ENCODE measurements at regions not wholly inside any gene's neighbourhood (a gene's known extent, or its start where the extent isn't known, plus 50 kb on each side); places are given as distances from the start of the nearest gene placed in this dataset.
"Not testable (repeated sequence)": the region's sequence is repeated elsewhere in the genome, so short reads cannot be mapped to it uniquely, and the experiment has no call there.

- H3K9me3 Mint-ChIP-seq; H3K27ac Mint-ChIP-seq; H3K4me3 Mint-ChIP-seq; H3K4me1 Mint-ChIP-seq (ENCODE audit: low read depth); H3K36me3 Mint-ChIP-seq (ENCODE audit: low read depth); intact Hi-C loops (cut with micrococcal nuclease); DNase-seq (ENCODE audit: low spot score): not testable (repeated sequence)
- peaks cover 46% of the 10 kb centered on the region for H3K27me3 Mint-ChIP-seq (ENCODE audit: insufficient read depth)
Measured at GRCh38 chr13:25002311-25002710, 93.6 kb upstream of the PABPC3 start.

GRCh38 chr13:25004489-25004888, 91.4 kb upstream of the PABPC3 start:
- H3K27me3 Mint-ChIP-seq (ENCODE audit: insufficient read depth), result peaks cover 56% of the 10 kb centered on the region
- DNase-seq (ENCODE audit: low spot score); H3K9me3 Mint-ChIP-seq; intact Hi-C loops (cut with micrococcal nuclease); H3K36me3 Mint-ChIP-seq (ENCODE audit: low read depth); H3K4me1 Mint-ChIP-seq (ENCODE audit: low read depth); H3K4me3 Mint-ChIP-seq; H3K27ac Mint-ChIP-seq: not testable (repeated sequence)

- H3K27me3 Mint-ChIP-seq (ENCODE audit: insufficient read depth), result peaks cover 58% of the 10 kb centered on the region
- H3K4me1 Mint-ChIP-seq (ENCODE audit: low read depth); H3K4me3 Mint-ChIP-seq; H3K27ac Mint-ChIP-seq; DNase-seq (ENCODE audit: low spot score); H3K9me3 Mint-ChIP-seq; H3K36me3 Mint-ChIP-seq (ENCODE audit: low read depth): not testable (repeated sequence)
- intact Hi-C loops (cut with micrococcal nuclease), result loop anchor here (1.0 kb wide), 2 partner anchors 32 to 109 kb away; no protein-coding TSS in a partner anchor
Measured at GRCh38 chr13:25005050-25005497, 90.9 kb upstream of the PABPC3 start.

GRCh38 chr13:25007389-25007788, 88.5 kb upstream of the PABPC3 start:
- H3K4me1 Mint-ChIP-seq (ENCODE audit: low read depth); H3K4me3 Mint-ChIP-seq; H3K9me3 Mint-ChIP-seq; H3K27ac Mint-ChIP-seq; H3K36me3 Mint-ChIP-seq (ENCODE audit: low read depth); DNase-seq (ENCODE audit: low spot score); intact Hi-C loops (cut with micrococcal nuclease): not testable (repeated sequence)
- peaks cover 52% of the 10 kb centered on the region for H3K27me3 Mint-ChIP-seq (ENCODE audit: insufficient read depth)

GRCh38 chr13:25014398-25014973, 81.5 kb upstream of the PABPC3 start:
- intact Hi-C loops (cut with micrococcal nuclease), result not testable (repeated sequence)

GRCh38 chr13:25017176-25017575, 78.8 kb upstream of the PABPC3 start:
- DNase-seq (ENCODE audit: low spot score); intact Hi-C loops (cut with micrococcal nuclease); H3K4me3 Mint-ChIP-seq; H3K9me3 Mint-ChIP-seq; H3K4me1 Mint-ChIP-seq (ENCODE audit: low read depth); H3K36me3 Mint-ChIP-seq (ENCODE audit: low read depth): not testable (repeated sequence)
- peak overlapping the region; percentile 58 for H3K27ac Mint-ChIP-seq
- peaks cover 34% of the 10 kb centered on the region for H3K27me3 Mint-ChIP-seq (ENCODE audit: insufficient read depth)

More at GRCh38 chr13:25014398-25014973, 81.5 kb upstream of the PABPC3 start:
- not testable (repeated sequence) for H3K4me1 Mint-ChIP-seq (ENCODE audit: low read depth); H3K4me3 Mint-ChIP-seq; H3K36me3 Mint-ChIP-seq (ENCODE audit: low read depth); DNase-seq (ENCODE audit: low spot score); H3K9me3 Mint-ChIP-seq; H3K27ac Mint-ChIP-seq
- peaks cover 24% of the 10 kb centered on the region for H3K27me3 Mint-ChIP-seq (ENCODE audit: insufficient read depth)

GRCh38 chr13:25017808-25018728, 77.9 kb upstream of the PABPC3 start:
- peak; percentile 56 for DNase-seq (ENCODE audit: low spot score)
- peak overlapping the region; percentile 58 for H3K27ac Mint-ChIP-seq
- peak overlapping the region; percentile 78 for H3K4me3 Mint-ChIP-seq
- intact Hi-C loops (cut with micrococcal nuclease); H3K36me3 Mint-ChIP-seq (ENCODE audit: low read depth); H3K9me3 Mint-ChIP-seq; H3K4me1 Mint-ChIP-seq (ENCODE audit: low read depth): not testable (repeated sequence)
- peaks cover 36% of the 10 kb centered on the region for H3K27me3 Mint-ChIP-seq (ENCODE audit: insufficient read depth)

- intact Hi-C loops (cut with micrococcal nuclease), result no loop called here
- no peaks in the 10 kb centered on the region for H3K9me3 Mint-ChIP-seq
- peaks cover 8% of the 10 kb centered on the region for H3K4me1 Mint-ChIP-seq (ENCODE audit: low read depth)
- H3K4me3 Mint-ChIP-seq, result peak overlapping the region; percentile 37
- DNase-seq (ENCODE audit: low spot score), result no peak
- no peak overlapping the region for H3K27ac Mint-ChIP-seq
- H3K27me3 Mint-ChIP-seq (ENCODE audit: insufficient read depth), result peaks cover 38% of the 10 kb centered on the region
- no peaks in the 10 kb centered on the region for H3K36me3 Mint-ChIP-seq (ENCODE audit: low read depth)
Measured at GRCh38 chr13:25018729-25019115, 77.2 kb upstream of the PABPC3 start.

- H3K4me3 Mint-ChIP-seq; DNase-seq (ENCODE audit: low spot score); H3K9me3 Mint-ChIP-seq; H3K4me1 Mint-ChIP-seq (ENCODE audit: low read depth); H3K27ac Mint-ChIP-seq; intact Hi-C loops (cut with micrococcal nuclease); H3K36me3 Mint-ChIP-seq (ENCODE audit: low read depth): not testable (repeated sequence)
- H3K27me3 Mint-ChIP-seq (ENCODE audit: insufficient read depth), result peaks cover 44% of the 10 kb centered on the region
Measured at GRCh38 chr13:25019741-25020140, 76.2 kb upstream of the PABPC3 start.

GRCh38 chr13:25024175-25024574, 71.8 kb upstream of the PABPC3 start:
- no peaks in the 10 kb centered on the region for H3K9me3 Mint-ChIP-seq
- H3K36me3 Mint-ChIP-seq (ENCODE audit: low read depth), result no peaks in the 10 kb centered on the region
- DNase-seq (ENCODE audit: low spot score), result no peak
- H3K27ac Mint-ChIP-seq, result no peak overlapping the region
- peaks cover 53% of the 10 kb centered on the region for H3K27me3 Mint-ChIP-seq (ENCODE audit: insufficient read depth)
- H3K4me1 Mint-ChIP-seq (ENCODE audit: low read depth), result no peaks in the 10 kb centered on the region
- no peak overlapping the region for H3K4me3 Mint-ChIP-seq
- intact Hi-C loops (cut with micrococcal nuclease), result no loop called here

GRCh38 chr13:25032160-25032559, 63.8 kb upstream of the PABPC3 start:
- intact Hi-C loops (cut with micrococcal nuclease), result loop anchor here (5.0 kb wide), 1 partner anchor 1175 kb away; no protein-coding TSS in a partner anchor
- Mint-ChIP-seq H3K27ac (no peak overlapping the region), H3K36me3 (ENCODE audit: low read depth) (no peaks in the 10 kb centered on the region), H3K4me3 (no peak overlapping the region), H3K9me3 (no peaks in the 10 kb centered on the region), H3K4me1 (ENCODE audit: low read depth) (peaks cover 3% of the 10 kb centered on the region), H3K27me3 (ENCODE audit: insufficient read depth) (peaks cover 20% of the 10 kb centered on the region)
- DNase-seq (ENCODE audit: low spot score), result no peak

GRCh38 chr13:25034173-25034572, 61.8 kb upstream of the PABPC3 start:
- no peaks in the 10 kb centered on the region for H3K9me3 Mint-ChIP-seq
- peaks cover 4% of the 10 kb centered on the region for H3K4me1 Mint-ChIP-seq (ENCODE audit: low read depth)
- no peak for DNase-seq (ENCODE audit: low spot score)
- H3K4me3 Mint-ChIP-seq, result no peak overlapping the region
- peaks cover 15% of the 10 kb centered on the region for H3K27me3 Mint-ChIP-seq (ENCODE audit: insufficient read depth)
- no peaks in the 10 kb centered on the region for H3K36me3 Mint-ChIP-seq (ENCODE audit: low read depth)
- no peak overlapping the region for H3K27ac Mint-ChIP-seq
- intact Hi-C loops (cut with micrococcal nuclease), result loop anchor here (5.0 kb wide), 1 partner anchor 1173 kb away; no protein-coding TSS in a partner anchor
